Astrocyte of the spinal cord (primary cell): ENCODE measurements at regions not wholly inside any gene's neighbourhood (a gene's known extent, or its start where the extent isn't known, plus 50 kb on each side); places are given as distances from the start of the nearest gene placed in this dataset.

ENCODE experiments used
- DNase-seq: peaks from one replicate; pipeline ENCODE4 v3.0.0; 2011; ENCODE audit warnings: low read depth, low spot score
- H3K4me3 ChIP-seq: 2 replicates; pipeline ENCODE4 v1.5.1; 2011; ENCODE audit warnings: low read depth, mild to moderate bottlenecking, low read length, moderate library complexity
- CTCF ChIP-seq: IDR thresholded peaks from 2 replicates; pipeline ENCODE4 v1.5.1; 2012; ENCODE audit warnings: low read depth, mild to moderate bottlenecking, low read length, inconsistent platforms
- in situ Hi-C: cut with HindIII; loops from 2 replicates; pipeline ENCODE4 v1.10.0; 2017; ENCODE audit warnings: low sequenced_read_pairs

- no peak overlapping the region for H3K4me3 ChIP-seq
- DNase-seq, result no peak
- in situ Hi-C loops, result no loop called here
- TF ChIP-seq CTCF, result no peak
These were observed 1287.5 kb upstream of the NXPH2 start for GRCh38 chr2:140067661-140068060.

- no peak for TF ChIP-seq CTCF
- no peak for DNase-seq
- H3K4me3 ChIP-seq, result no peak overlapping the region
- in situ Hi-C loops, result no loop called here
These were observed 1284.1 kb upstream of the NXPH2 start for GRCh38 chr2:140064243-140064642.

GRCh38 chr2:140063356-140063755 is 1283.2 kb upstream of the NXPH2 start:
- no peak for TF ChIP-seq CTCF
- in situ Hi-C loops, result no loop called here
- DNase-seq, result no peak
- H3K4me3 ChIP-seq, result no peak overlapping the region

GRCh38 chr2:140061240-140061639 is 1281.0 kb upstream of the NXPH2 start:
- DNase-seq, result no peak
- no peak for TF ChIP-seq CTCF
- H3K4me3 ChIP-seq, result no peak overlapping the region
- in situ Hi-C loops, result no loop called here

GRCh38 chr2:140057928-140058327 is 1277.7 kb upstream of the NXPH2 start:
- DNase-seq, result no peak
- no peak for TF ChIP-seq CTCF
- in situ Hi-C loops, result no loop called here
- no peak overlapping the region for H3K4me3 ChIP-seq

- no peak overlapping the region for H3K4me3 ChIP-seq
- in situ Hi-C loops, result no loop called here
- TF ChIP-seq CTCF, result no peak
- no peak for DNase-seq
These were observed 1261.6 kb upstream of the NXPH2 start for GRCh38 chr2:140041811-140042210.

- in situ Hi-C loops, result no loop called here
- no peak for TF ChIP-seq CTCF
- no peak overlapping the region for H3K4me3 ChIP-seq
- DNase-seq, result no peak
These were observed 1261.0 kb upstream of the NXPH2 start for GRCh38 chr2:140041239-140041638.
